Amniotic epithelial cell (primary cell): ENCODE measurements at regions not wholly inside any gene's neighbourhood (a gene's known extent, or its start where the extent isn't known, plus 50 kb on each side); places are given as distances from the start of the nearest gene placed in this dataset.
"Not testable (repeated sequence)": the region's sequence is repeated elsewhere in the genome, so short reads cannot be mapped to it uniquely, and the experiment has no call there.

Experiments
- DNase-seq: peaks from one replicate; pipeline ENCODE4 v3.0.0-alpha.2; 2010; ENCODE audit warnings: low read depth

- DNase-seq: no peak
These were observed 185.0 kb downstream of the UXS1 start for GRCh38 chr2:106009096-106009495.

GRCh38 chr2:106004851-106005250 is 189.2 kb downstream of the UXS1 start:
- DNase-seq: no peak

- DNase-seq: no peak
These were observed 194.7 kb downstream of the UXS1 start for GRCh38 chr2:105999211-105999989.

- no peak for DNase-seq
These were observed 196.4 kb downstream of the UXS1 start for GRCh38 chr2:105997711-105998110.

GRCh38 chr2:105990624-105991023 is 203.5 kb downstream of the UXS1 start:
- DNase-seq: no peak

GRCh38 chr2:105989803-105990202 is 204.3 kb downstream of the UXS1 start:
- DNase-seq: not testable (repeated sequence)

- DNase-seq: no peak
These were observed 205.0 kb downstream of the UXS1 start for GRCh38 chr2:105989070-105989469.

GRCh38 chr2:105977807-105978206 is 216.3 kb downstream of the UXS1 start:
- no peak for DNase-seq

- DNase-seq: peak; percentile 86
These were observed 216.9 kb downstream of the UXS1 start for GRCh38 chr2:105977212-105977611.

- no peak for DNase-seq
These were observed 219.3 kb downstream of the UXS1 start for GRCh38 chr2:105974812-105975211.

GRCh38 chr2:105972927-105973326 is 221.2 kb downstream of the UXS1 start:
- no peak for DNase-seq

- DNase-seq: no peak
These were observed 221.9 kb downstream of the UXS1 start for GRCh38 chr2:105972246-105972645.

- no peak for DNase-seq
These were observed 224.5 kb downstream of the UXS1 start for GRCh38 chr2:105969552-105969951.

- DNase-seq: no peak
These were observed 217.5 kb downstream of the NCK2 start for GRCh38 chr2:105962221-105962620.

GRCh38 chr2:105961599-105962146 is 217.0 kb downstream of the NCK2 start:
- DNase-seq: no peak

GRCh38 chr2:105959357-105959756 is 214.6 kb downstream of the NCK2 start:
- no peak for DNase-seq

- no peak for DNase-seq
These were observed 210.2 kb downstream of the NCK2 start for GRCh38 chr2:105954891-105955290.

- no peak for DNase-seq
These were observed 209.2 kb downstream of the NCK2 start for GRCh38 chr2:105953942-105954341.

- no peak for DNase-seq
These were observed 207.4 kb downstream of the NCK2 start for GRCh38 chr2:105952131-105952530.

GRCh38 chr2:105951384-105951694 is 206.6 kb downstream of the NCK2 start:
- DNase-seq: no peak

- DNase-seq: no peak
These were observed 206.0 kb downstream of the NCK2 start for GRCh38 chr2:105950521-105951383.

- DNase-seq: no peak
These were observed 199.3 kb downstream of the NCK2 start for GRCh38 chr2:105943977-105944376.
